ENCODE measurements at regions not wholly inside any gene's neighbourhood (a gene's known extent, or its start where the extent isn't known, plus 50 kb on each side); places are given as distances from the start of the nearest gene placed in this dataset.
"Not testable (repeated sequence)": the region's sequence is repeated elsewhere in the genome, so short reads cannot be mapped to it uniquely, and the experiment has no call there.

DNA sequence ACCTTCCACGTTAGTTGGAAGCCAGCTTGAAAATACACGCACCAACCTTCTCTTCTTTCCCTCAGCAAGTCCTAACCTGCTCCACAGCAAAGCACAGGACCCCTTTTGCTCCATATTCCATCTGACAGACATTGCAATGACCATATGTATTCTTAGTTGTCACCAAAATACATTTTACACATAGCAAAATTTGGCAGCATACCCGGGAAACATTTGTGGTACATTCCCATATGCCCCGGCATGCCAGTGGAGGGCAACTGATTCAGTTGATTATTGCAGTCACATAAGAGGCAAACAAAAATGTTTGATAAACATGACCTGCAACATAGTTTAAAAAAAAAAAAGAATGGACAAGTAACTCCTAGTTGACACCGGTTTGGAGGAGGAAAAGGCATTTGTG, 202.1 kb upstream of the UBE2E3 start:
- TF ChIP-seq, protein P1, sequence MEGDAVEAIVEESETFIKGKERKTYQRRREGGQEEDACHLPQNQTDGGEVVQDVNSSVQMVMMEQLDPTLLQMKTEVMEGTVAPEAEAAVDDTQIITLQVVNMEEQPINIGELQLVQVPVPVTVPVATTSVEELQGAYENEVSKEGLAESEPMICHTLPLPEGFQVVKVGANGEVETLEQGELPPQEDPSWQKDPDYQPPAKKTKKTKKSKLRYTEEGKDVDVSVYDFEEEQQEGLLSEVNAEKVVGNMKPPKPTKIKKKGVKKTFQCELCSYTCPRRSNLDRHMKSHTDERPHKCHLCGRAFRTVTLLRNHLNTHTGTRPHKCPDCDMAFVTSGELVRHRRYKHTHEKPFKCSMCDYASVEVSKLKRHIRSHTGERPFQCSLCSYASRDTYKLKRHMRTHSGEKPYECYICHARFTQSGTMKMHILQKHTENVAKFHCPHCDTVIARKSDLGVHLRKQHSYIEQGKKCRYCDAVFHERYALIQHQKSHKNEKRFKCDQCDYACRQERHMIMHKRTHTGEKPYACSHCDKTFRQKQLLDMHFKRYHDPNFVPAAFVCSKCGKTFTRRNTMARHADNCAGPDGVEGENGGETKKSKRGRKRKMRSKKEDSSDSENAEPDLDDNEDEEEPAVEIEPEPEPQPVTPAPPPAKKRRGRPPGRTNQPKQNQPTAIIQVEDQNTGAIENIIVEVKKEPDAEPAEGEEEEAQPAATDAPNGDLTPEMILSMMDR (IDR thresholded peaks at IDR 0.05; ENCODE audit: low read depth, low read length), result no peak
- H3K4me3 ChIP-seq (replicated peaks in 1 of 2; ENCODE audit: low read depth in 2 of 2, low read length in 2 of 2), result no peak overlapping the region
- no peak for DNase-seq (ENCODE audit: low read depth in 2 of 2)

DNA sequence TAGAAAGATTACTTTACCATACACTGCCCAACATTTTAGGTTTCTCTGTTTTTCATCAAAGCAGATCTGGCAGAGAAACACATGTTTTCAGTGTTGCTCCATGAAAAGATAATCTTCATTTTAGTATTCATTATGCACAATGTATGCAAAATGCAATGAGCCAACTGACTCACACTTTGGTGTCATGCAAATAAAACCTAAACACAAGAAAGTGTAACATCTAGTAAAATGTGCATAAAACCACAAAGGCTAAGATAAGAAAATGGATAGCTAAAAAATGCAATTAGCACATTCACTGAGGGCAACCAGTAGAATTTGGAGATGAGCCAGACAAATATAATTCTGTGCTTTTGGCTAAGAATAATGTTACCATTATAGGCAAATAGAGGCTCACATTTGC, 203.5 kb upstream of the UBE2E3 start:
- TF ChIP-seq, protein P1 (IDR thresholded peaks at IDR 0.05; ENCODE audit: low read depth, low read length), result no peak
- peak in 1 of 2 donors; percentile 56 for DNase-seq (ENCODE audit: low read depth in 2 of 2)

DNA sequence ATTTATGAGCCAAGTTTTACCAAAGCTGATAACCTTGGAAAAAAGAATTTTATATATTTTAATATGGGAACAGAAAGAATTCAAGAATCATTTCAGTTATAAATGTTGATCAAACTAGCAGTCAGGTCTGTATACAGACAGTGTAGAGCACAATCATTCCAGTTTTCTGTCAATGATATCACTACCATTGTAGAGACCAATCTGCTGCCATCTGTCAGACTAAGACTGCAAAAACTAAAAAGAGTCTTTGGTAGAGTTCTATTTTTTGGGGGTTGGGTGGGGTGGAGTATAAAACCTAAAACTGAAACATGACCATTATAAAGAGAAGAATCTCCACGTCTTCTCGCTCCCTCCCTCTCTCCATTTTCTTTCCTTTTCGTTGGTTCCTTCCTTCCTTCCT, 204.7 kb upstream of the UBE2E3 start:
- DNase-seq (ENCODE audit: low read depth in 2 of 2), result no peak
- H3K4me3 ChIP-seq (replicated peaks in 1 of 2; ENCODE audit: low read depth in 2 of 2, low read length in 2 of 2), result no peak overlapping the region
- TF ChIP-seq, protein P1 (IDR thresholded peaks at IDR 0.05; ENCODE audit: low read depth, low read length), result no peak

More for the DNA sequence above, 203.5 kb upstream of the UBE2E3 start:
- H3K4me3 ChIP-seq (replicated peaks in 1 of 2; ENCODE audit: low read depth in 2 of 2, low read length in 2 of 2), result no peak overlapping the region

DNA sequence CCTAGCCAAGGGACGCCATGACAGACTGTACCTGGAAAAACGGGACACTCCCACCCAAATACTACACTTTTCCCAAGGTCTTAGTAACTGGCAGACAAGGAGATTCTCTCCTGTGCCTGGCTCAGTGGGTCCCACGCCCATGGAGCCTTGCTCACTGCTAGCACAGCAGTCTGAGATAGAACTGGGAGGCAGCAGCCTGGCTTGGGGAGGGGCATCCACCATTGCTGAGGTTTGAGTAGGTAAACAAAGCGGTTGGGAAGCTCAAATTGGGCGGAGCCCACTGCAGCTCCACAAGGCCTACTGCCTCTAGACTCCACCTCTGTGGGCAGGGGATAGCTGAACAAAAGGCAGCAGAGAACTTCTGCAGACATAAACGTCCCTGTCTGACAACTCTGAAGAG, 215.1 kb upstream of the UBE2E3 start:
- H3K4me3 ChIP-seq (replicated peaks in 1 of 2; ENCODE audit: low read depth in 2 of 2, low read length in 2 of 2); DNase-seq (ENCODE audit: low read depth in 2 of 2): not testable (repeated sequence)

DNA sequence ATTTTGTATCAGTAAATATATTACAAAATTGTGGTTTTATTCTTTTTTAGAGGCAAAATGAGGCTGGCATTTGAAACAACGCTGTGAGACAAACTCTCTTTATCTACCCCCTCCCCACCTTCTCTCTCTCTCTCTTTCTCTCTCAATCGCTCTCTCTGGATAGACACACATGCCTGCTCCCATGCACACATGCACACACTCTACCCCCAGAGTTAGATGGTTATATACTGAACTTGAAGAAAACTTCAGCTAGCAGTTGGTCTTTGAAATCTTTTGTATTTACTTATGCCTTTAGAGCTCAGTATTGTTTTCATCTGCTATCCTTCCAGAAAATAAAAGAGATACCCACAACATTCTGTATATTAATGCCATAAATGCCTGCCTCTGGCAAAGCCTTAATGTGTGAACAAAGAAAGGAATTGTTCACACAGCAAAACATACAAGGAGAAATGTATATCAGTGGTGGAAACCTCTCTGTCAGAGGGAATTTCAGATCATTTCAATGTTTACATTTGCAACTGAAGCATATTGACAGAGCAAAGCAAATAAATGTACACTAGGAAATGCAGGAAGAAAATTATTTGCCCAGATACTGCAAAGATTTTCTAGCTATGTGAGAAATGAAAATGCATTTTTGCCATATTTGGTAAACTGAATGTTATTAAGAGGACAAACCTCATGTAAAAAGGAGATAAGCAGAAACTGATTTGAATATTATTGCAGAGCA, 217.0 kb upstream of the UBE2E3 start:
- H3K4me3 ChIP-seq (replicated peaks in 1 of 2; ENCODE audit: low read depth in 2 of 2, low read length in 2 of 2), result no peak overlapping the region
- no peak for DNase-seq (ENCODE audit: low read depth in 2 of 2)
- TF ChIP-seq, protein P1 (IDR thresholded peaks at IDR 0.05; ENCODE audit: low read depth, low read length), result no peak

DNA sequence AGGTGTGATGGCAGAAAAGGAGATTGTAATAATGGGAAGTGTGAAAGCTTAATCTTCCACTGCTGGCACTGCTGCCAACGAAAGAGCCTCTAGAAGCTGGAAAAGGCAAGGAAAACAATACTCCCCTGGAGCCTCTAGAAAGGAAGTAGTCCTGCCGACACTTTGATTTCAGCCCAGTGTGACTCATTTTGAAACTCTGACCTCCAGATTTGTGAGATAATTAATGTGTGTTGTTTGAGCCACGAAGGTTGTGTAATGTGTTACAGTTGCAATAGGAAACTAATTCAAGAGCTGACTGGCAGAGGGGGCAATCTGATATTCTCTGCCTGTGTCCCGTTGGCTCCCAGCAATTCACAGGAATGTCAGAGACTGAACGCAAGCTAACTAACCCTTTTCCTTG, 219.2 kb upstream of the UBE2E3 start:
- DNase-seq (ENCODE audit: low read depth in 2 of 2), result peak; percentile 69 to 77
- TF ChIP-seq, protein P1 (IDR thresholded peaks at IDR 0.05; ENCODE audit: low read depth, low read length), result no peak

DNA sequence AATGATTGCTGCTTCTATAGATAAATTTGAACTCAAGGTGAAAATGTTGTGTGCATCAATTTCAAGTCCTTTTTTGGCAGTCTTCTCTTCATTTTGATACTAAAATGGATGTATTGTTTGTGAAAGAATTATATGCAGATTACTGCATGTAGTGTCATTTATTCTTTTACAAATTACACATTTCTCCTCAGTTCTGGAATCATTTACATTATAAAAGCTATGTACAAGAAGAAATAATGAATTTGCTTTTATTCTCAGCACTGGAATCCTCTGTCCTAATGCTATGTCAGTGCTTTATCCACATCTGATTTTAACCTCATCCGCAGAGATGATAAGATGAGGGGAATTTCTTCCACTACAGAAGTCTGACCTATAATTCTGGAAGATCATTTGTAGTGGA, 220.8 kb upstream of the UBE2E3 start:
- TF ChIP-seq, protein P1 (IDR thresholded peaks at IDR 0.05; ENCODE audit: low read depth, low read length), result no peak
- H3K4me3 ChIP-seq (replicated peaks in 1 of 2; ENCODE audit: low read depth in 2 of 2, low read length in 2 of 2), result no peak overlapping the region
- no peak for DNase-seq (ENCODE audit: low read depth in 2 of 2)

More for the DNA sequence above, 219.2 kb upstream of the UBE2E3 start:
- no peak overlapping the region for H3K4me3 ChIP-seq (replicated peaks in 1 of 2; ENCODE audit: low read depth in 2 of 2, low read length in 2 of 2)

Data from cardiac fibroblast (primary cell).